Fibroblast of skin of abdomen (primary cell): ENCODE measurements at regions not wholly inside any gene's neighbourhood (a gene's known extent, or its start where the extent isn't known, plus 50 kb on each side); places are given as distances from the start of the nearest gene placed in this dataset.

ENCODE experiments used
- DNase-seq: peaks from one replicate; pipeline ENCODE4 v3.0.0-alpha.2; 2013

- no peak for DNase-seq
Measured at GRCh38 chr20:55251170-55251569, 754.1 kb downstream of the CBLN4 start.

- DNase-seq: no peak
Measured at GRCh38 chr20:55242853-55243252, 762.5 kb downstream of the CBLN4 start.

DNA sequence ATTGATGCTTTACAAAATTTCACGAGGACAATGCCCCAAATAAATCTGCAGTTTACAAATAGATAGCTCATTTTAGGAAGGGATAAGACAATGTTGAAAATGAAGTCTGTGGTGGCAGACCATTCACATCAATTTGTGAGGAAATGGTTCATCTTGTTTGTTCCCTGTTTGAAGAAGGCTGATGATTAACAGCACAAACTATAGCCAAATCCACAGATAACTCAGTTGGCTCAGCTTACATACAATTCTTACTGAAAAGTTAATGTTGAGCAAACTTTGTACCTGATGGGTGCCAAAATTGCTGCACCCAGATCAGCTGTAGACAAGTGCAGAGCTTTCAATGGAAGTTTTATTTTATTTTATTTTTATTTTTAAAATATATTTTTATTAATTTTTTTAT is 763.9 kb downstream of the DOK5 start:
- DNase-seq: no peak

DNA sequence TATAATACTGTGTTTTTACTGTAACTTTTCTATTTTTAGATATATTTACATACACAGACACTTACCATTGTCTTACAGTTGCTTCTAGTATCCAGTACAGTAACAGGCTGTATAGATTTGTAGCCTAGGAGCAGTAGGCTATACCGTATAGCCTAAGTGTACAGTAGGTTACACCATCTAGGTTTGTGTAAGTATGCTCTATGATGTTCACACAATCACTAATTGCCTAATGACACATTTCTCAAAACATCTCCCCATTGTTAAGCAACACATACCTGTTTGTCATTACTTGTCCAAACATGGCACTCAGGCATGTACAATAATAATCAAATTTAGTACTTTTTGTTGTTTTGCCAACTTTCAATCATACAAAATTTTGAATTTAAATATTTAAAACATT is 757.3 kb downstream of the DOK5 start:
- no peak for DNase-seq

- no peak for DNase-seq
Measured at GRCh38 chr20:55229451-55229850, 754.1 kb downstream of the DOK5 start.

DNA sequence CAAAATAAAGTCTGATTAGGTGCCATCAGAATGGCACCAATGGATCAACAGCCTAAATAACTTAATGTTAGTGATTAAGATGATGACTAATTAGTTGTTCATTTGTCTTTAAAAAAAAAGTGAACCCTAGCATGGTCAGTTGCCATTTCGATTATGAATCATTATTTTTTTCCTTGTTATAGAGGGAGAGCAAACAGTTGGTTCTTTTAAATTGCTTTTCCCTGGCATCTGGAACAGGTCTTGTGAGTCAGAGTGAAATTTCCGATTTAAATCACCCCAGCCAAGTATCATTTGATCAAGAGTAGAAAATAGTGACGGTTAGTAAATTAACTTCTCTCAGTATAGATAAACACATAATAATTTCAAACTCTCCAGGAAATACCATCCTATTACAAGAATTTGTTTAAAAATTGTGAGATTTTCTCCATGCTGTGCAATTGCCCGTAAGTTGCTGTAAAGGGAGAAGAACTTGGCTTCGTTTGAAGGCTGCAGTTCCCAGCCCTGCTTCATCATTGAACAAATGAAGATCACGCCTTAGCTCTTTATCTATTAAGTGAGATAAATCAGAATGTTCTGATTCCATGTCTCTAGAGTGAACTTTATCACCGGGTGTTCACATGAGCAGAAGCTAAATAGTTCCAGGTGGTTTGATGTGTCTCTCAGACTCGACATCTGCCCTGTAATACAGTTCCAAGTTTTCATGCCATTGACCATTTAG is 741.3 kb downstream of the DOK5 start:
- DNase-seq: no peak

GRCh38 chr20:55213653-55214052 is 738.3 kb downstream of the DOK5 start:
- no peak for DNase-seq

GRCh38 chr20:55211481-55211880 is 736.1 kb downstream of the DOK5 start:
- no peak for DNase-seq

DNA sequence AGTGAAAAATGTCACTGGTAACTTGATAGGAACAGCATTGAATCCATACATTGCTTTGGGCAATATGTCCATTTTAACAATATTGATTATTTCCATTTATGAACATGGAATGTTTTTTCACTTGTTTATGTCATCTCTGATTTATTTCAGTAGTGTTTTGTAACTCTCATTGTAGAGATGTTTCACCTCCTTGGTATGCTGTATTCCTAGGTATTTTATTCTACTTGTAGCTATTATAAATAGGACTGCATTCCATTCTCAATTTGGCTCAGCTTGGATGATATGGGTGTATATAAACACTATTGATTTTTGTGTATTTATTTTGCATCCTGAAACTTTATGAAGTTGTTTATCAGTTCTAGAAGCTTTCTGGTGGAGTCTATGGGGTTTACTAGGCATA is 730.3 kb downstream of the DOK5 start:
- DNase-seq: no peak

GRCh38 chr20:55200317-55200716 is 724.9 kb downstream of the DOK5 start:
- DNase-seq: no peak

- no peak for DNase-seq
Measured at GRCh38 chr20:55194947-55195346, 719.6 kb downstream of the DOK5 start.

GRCh38 chr20:55186228-55186627 is 710.8 kb downstream of the DOK5 start:
- DNase-seq: no peak

DNA sequence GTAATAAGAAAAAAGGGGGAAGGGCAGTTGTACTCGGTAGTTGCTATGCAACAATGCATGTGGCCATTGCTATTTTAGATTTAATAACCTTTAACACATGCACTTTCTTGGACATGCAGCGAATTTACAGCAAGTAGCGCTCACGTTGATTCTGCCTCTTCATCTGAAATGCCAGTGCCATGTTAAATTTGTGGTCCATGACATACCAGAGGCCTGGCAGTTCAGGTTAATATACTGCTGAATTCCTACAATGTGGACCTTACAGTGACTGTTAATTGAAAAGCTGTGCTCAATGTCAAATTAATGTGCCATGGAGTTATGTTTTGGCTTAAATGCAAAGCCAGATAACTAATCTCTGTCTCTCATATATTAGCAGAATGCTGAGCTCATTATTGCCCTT is 699.7 kb downstream of the DOK5 start:
- no peak for DNase-seq

DNA sequence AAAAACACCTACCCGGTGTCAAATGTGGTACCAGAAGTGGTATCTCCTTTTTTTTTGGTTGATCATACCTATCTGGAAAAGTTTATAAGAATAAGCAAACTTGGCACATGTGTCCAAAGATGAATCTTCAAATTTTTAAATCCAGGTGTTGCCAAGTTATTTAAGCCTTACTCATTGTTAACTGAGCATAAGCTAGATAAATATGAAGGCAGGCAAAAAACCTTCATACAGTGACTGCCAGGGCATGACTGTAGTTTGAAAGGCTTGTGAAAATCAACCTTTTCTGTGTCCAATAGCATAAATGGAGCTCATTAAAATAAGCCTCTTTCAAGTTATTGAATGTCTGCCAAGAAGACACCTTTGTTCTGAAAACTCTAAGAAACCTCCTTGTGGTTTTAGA is 699.2 kb downstream of the DOK5 start:
- no peak for DNase-seq

- no peak for DNase-seq
Measured at GRCh38 chr20:55174172-55174571, 698.8 kb downstream of the DOK5 start.

DNA sequence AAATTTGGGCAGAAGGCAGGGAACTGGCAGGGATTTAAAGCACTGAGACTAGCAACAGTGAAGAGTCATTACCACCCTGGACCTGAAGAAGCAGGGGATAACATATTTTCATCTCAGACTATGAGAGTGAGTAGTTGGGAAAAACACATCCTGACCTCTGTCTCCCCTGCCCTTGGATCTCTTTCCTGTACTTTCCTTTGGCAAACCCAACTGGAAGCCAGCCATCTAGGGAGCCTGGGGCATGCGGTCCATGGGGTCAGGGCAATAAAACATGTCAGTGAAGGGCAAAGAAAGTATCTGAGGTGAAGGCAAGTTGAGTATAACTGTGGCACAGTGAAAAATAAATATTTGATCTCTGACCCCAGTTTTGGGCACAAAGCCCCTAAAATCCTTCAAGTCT is 698.2 kb downstream of the DOK5 start:
- DNase-seq: no peak

GRCh38 chr20:55172310-55173002 is 697.1 kb downstream of the DOK5 start:
- no peak for DNase-seq

- no peak for DNase-seq
Measured at GRCh38 chr20:55166063-55166462, 690.7 kb downstream of the DOK5 start.

DNA sequence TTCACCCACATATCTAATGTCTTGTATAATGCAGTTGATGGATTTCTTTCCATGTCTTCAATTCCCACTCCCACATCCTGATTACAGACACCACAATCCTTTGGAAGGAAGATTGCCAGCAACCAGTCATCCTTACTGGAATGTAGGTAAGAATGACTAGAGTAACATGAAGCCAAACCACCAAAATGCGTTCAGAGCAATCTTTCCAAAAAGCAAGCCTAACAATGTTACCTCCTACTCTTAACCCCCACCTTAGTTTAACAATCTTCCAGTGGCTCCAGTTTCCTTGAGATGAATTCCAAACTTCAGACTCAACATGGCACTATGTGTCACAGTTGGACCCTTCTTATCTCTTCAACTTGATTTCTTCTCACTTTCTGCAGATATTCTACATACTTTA is 685.6 kb downstream of the DOK5 start:
- DNase-seq: peak; percentile 92

- peak; percentile 61 for DNase-seq
Measured at GRCh38 chr20:55160037-55160436, 684.6 kb downstream of the DOK5 start.

GRCh38 chr20:55159230-55159629 is 683.8 kb downstream of the DOK5 start:
- no peak for DNase-seq

DNA sequence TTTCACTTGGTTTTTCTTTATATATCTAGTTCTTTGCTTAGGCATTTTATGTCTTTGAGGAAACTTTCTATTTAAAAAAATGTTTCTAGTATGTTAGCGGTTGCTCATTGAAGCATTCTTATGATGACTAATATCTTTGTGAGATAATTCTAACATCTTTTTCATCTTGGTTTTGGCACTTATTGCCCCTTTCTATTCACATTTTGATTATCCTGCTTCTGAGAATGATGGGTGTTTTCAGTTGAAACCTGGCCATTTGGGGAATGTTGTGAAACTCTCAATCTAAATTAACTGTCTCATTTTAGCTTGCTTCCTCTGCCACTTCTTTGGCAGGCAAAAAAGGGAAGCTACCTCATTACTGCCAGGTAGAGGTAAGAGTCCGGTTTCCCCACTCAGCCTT is 683.1 kb downstream of the DOK5 start:
- DNase-seq: no peak

DNA sequence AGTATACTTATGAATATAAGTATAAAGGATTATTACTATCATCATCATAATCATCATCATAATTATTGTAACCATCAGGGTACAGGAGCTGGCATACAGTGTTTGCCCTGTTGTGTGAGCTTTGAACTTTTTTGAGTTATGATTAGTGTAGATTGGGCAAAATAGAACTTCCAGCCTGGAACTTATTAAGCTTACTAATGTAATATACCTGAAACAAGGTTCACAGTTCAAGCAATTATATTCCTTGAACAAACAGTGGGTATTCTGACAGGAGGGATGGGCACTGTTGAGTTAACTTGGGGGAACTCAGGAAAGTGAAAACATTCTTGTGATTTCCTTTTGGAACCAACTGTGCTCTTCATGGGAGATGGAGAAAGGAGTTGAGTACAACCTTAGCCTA is 680.0 kb downstream of the DOK5 start:
- DNase-seq: no peak

GRCh38 chr20:55153001-55153645 is 677.7 kb downstream of the DOK5 start:
- DNase-seq: peak; percentile 24
